ENCODE measurements at regions not wholly inside any gene's neighbourhood (a gene's known extent, or its start where the extent isn't known, plus 50 kb on each side); places are given as distances from the start of the nearest gene placed in this dataset.

DNA sequence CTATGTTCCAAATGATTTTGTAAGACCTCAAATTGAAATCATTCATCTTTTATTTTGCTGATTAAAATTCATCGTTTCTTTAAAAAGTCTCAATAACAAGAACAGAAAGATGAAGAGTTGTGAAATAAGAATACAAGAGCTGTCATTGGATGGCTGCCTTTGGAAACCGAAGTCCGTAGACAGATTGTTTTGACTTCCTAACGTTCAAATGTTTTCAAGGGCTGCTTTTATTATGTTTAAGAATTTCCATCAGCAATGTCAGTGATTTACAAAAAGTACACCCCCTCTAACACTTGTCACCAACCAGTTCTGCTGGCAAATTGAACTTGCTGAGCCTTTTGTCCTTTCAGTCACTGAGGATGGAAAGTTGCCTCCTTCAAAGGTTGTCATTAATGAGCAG, 89.6 kb downstream of the KCNE4 start:
- Histone ChIP-seq H3K4me3 (replicated peaks; ENCODE audit: insufficient read depth, low read length) (no peak overlapping the region), H3K27me3 (ENCODE audit: insufficient read depth, poor library complexity, severe bottlenecking) (no peaks in the 10 kb centered on the region), H3K27ac (replicated peaks) (no peak overlapping the region)
- TF ChIP-seq, protein P1, sequence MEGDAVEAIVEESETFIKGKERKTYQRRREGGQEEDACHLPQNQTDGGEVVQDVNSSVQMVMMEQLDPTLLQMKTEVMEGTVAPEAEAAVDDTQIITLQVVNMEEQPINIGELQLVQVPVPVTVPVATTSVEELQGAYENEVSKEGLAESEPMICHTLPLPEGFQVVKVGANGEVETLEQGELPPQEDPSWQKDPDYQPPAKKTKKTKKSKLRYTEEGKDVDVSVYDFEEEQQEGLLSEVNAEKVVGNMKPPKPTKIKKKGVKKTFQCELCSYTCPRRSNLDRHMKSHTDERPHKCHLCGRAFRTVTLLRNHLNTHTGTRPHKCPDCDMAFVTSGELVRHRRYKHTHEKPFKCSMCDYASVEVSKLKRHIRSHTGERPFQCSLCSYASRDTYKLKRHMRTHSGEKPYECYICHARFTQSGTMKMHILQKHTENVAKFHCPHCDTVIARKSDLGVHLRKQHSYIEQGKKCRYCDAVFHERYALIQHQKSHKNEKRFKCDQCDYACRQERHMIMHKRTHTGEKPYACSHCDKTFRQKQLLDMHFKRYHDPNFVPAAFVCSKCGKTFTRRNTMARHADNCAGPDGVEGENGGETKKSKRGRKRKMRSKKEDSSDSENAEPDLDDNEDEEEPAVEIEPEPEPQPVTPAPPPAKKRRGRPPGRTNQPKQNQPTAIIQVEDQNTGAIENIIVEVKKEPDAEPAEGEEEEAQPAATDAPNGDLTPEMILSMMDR (IDR thresholded peaks at IDR 0.05; ENCODE audit: insufficient read depth, low read length): no peak
- TF ChIP-seq GABPA (IDR thresholded peaks at IDR 0.05; ENCODE audit: low read depth) (no peak), SPI1 (IDR thresholded peaks at IDR 0.05; ENCODE audit: borderline replicate concordance, low read depth) (no peak)
- TF ChIP-seq, protein P2, sequence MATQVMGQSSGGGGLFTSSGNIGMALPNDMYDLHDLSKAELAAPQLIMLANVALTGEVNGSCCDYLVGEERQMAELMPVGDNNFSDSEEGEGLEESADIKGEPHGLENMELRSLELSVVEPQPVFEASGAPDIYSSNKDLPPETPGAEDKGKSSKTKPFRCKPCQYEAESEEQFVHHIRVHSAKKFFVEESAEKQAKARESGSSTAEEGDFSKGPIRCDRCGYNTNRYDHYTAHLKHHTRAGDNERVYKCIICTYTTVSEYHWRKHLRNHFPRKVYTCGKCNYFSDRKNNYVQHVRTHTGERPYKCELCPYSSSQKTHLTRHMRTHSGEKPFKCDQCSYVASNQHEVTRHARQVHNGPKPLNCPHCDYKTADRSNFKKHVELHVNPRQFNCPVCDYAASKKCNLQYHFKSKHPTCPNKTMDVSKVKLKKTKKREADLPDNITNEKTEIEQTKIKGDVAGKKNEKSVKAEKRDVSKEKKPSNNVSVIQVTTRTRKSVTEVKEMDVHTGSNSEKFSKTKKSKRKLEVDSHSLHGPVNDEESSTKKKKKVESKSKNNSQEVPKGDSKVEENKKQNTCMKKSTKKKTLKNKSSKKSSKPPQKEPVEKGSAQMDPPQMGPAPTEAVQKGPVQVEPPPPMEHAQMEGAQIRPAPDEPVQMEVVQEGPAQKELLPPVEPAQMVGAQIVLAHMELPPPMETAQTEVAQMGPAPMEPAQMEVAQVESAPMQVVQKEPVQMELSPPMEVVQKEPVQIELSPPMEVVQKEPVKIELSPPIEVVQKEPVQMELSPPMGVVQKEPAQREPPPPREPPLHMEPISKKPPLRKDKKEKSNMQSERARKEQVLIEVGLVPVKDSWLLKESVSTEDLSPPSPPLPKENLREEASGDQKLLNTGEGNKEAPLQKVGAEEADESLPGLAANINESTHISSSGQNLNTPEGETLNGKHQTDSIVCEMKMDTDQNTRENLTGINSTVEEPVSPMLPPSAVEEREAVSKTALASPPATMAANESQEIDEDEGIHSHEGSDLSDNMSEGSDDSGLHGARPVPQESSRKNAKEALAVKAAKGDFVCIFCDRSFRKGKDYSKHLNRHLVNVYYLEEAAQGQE (IDR thresholded peaks at IDR 0.05; ENCODE audit: insufficient replicate concordance, low read depth): no peak
- DNase-seq (ENCODE audit: low read depth in 1 of 2, low spot score in 1 of 2): no peak

DNA sequence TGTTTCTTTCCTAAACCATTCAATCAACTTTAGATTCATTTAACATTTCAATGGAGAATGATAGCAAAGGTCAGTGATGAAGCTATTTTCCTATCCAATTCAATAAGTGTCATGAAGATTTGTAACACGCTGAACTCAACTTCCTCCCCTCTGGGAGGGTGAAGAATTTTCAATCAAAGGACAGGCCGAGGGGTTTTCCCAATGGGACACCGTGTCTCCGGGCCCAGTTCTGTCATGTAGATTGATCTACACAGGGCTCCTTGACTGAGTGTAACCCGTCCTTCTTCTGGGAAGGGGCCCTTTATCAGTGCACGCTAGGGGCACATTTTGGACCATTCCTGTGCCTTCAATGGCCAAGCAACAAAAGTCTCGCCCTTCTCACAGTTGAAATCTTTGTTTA, 90.1 kb downstream of the KCNE4 start:
- H3K27me3 ChIP-seq (ENCODE audit: insufficient read depth, poor library complexity, severe bottlenecking): no peaks in the 10 kb centered on the region
- DNase-seq (ENCODE audit: low read depth in 1 of 2, low spot score in 1 of 2): no peak
- H3K27ac ChIP-seq (replicated peaks): no peak overlapping the region

DNA sequence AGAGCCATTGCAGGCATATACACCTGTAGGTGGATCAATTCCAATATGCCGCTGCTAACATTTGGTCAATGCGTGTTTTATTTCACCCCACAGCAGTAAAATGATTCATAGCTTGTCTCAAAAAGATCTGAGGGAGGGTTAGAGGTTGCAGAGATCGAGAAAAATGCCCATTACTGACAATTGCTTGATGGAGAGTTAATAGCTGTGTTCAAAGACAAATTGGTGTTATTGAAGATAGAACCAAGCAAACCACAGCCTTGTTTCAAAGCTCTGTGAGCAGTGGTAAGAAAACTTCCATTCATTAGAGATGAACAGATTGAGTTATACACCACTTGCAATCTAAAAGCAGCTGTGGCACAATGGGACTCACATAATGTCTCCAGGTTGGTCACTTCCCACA, 95.4 kb downstream of the KCNE4 start:
- no peak overlapping the region for H3K4me3 ChIP-seq (replicated peaks; ENCODE audit: insufficient read depth, low read length)
- H3K27ac ChIP-seq (replicated peaks): no peak overlapping the region
- no peak for DNase-seq (ENCODE audit: low read depth in 1 of 2, low spot score in 1 of 2)
- no peaks in the 10 kb centered on the region for H3K27me3 ChIP-seq (ENCODE audit: insufficient read depth, poor library complexity, severe bottlenecking)
- TF ChIP-seq, protein P1 (IDR thresholded peaks at IDR 0.05; ENCODE audit: insufficient read depth, low read length): no peak
- TF ChIP-seq SPI1 (IDR thresholded peaks at IDR 0.05; ENCODE audit: borderline replicate concordance, low read depth): no peak
- TF ChIP-seq POLR2AphosphoS5 (IDR thresholded peaks at IDR 0.05; ENCODE audit: low read depth): no peak
- TF ChIP-seq GABPA (IDR thresholded peaks at IDR 0.05; ENCODE audit: low read depth): no peak
- TF ChIP-seq, protein P2 (IDR thresholded peaks at IDR 0.05; ENCODE audit: insufficient replicate concordance, low read depth): no peak

More for the DNA sequence above, 90.1 kb downstream of the KCNE4 start:
- TF ChIP-seq POLR2AphosphoS5 (IDR thresholded peaks at IDR 0.05; ENCODE audit: low read depth) (no peak), SPI1 (IDR thresholded peaks at IDR 0.05; ENCODE audit: borderline replicate concordance, low read depth) (no peak), GABPA (IDR thresholded peaks at IDR 0.05; ENCODE audit: low read depth) (no peak)
- TF ChIP-seq, protein P1 (IDR thresholded peaks at IDR 0.05; ENCODE audit: insufficient read depth, low read length): no peak
- TF ChIP-seq, protein P2 (IDR thresholded peaks at IDR 0.05; ENCODE audit: insufficient replicate concordance, low read depth): no peak
- H3K4me3 ChIP-seq (replicated peaks; ENCODE audit: insufficient read depth, low read length): no peak overlapping the region
